Muscle of leg (tissue), 3 donors: ENCODE measurements at regions not wholly inside any gene's neighbourhood (a gene's known extent, or its start where the extent isn't known, plus 50 kb on each side); places are given as distances from the start of the nearest gene placed in this dataset.
"Not testable (repeated sequence)": the region's sequence is repeated elsewhere in the genome, so short reads cannot be mapped to it uniquely, and the experiment has no call there.

Experiments
- DNase-seq: peaks from one replicate; pipeline ENCODE4 v3.0.0; 2013
- H3K27ac ChIP-seq: one replicate; pipeline ENCODE4 v1.5.1; 2013; ENCODE audit warnings: mild to moderate bottlenecking, low read length, control low read depth
- H3K27me3 ChIP-seq: one replicate; pipeline ENCODE4 v1.6.1; 2013; ENCODE audit warnings: low read length; ENCODE audit not compliant: control insufficient read depth, insufficient read depth
- H3K36me3 ChIP-seq: one replicate; pipeline ENCODE4 v1.6.1; 2013; ENCODE audit warnings: low read length; ENCODE audit not compliant: control insufficient read depth, insufficient read depth
- H3K4me1 ChIP-seq: one replicate; pipeline ENCODE4 v1.6.1; 2013; ENCODE audit warnings: low read length; ENCODE audit not compliant: control insufficient read depth, insufficient read depth
- H3K4me3 ChIP-seq: one replicate; pipeline ENCODE4 v1.5.1; 2013; ENCODE audit warnings: low read length, control low read depth
- H3K9me3 ChIP-seq: replicated peaks from 2 replicates; pipeline ENCODE4 v1.6.1; 2013; ENCODE audit warnings: low read depth, low read length; ENCODE audit not compliant: control insufficient read depth
- WGBS: methylation state at CpG from one replicate; pipeline ENCODE4 v1.1.5; 2013; ENCODE audit warnings: missing lambda C conversion rate; ENCODE audit not compliant: insufficient coverage; 5-methylcytosine and 5-hydroxymethylcytosine counted together

- no peak overlapping the region for H3K27ac ChIP-seq
- DNase-seq, result no peak
- H3K4me1 ChIP-seq, result no peaks in the 10 kb centered on the region
- peaks cover 17% of the 10 kb centered on the region for H3K9me3 ChIP-seq
- no peaks in the 10 kb centered on the region for H3K36me3 ChIP-seq
- WGBS, result no CpG with 5 or more reads among the region's 1 CpG
- no peak overlapping the region for H3K4me3 ChIP-seq
- no peaks in the 10 kb centered on the region for H3K27me3 ChIP-seq
Observed at GRCh38 chr5:94102849-94103248, 361.4 kb upstream of the POU5F2 start.

GRCh38 chr5:94097384-94097783 lies 356.0 kb upstream of the POU5F2 start:
- H3K4me3 ChIP-seq, H3K36me3 ChIP-seq, H3K27ac ChIP-seq, DNase-seq, H3K27me3 ChIP-seq, H3K4me1 ChIP-seq: not testable (repeated sequence)
- H3K9me3 ChIP-seq, result peaks cover 17% of the 10 kb centered on the region
- WGBS, result 90% methylated on average over 2 of the region's 2 CpGs

- DNase-seq, result no peak
- Histone ChIP-seq H3K27ac (no peak overlapping the region), H3K4me3 (no peak overlapping the region), H3K9me3 (peaks cover 17% of the 10 kb centered on the region), H3K36me3 (no peaks in the 10 kb centered on the region), H3K4me1 (no peaks in the 10 kb centered on the region), H3K27me3 (no peaks in the 10 kb centered on the region)
- 100% methylated on average over 2 of the region's 4 CpGs for WGBS
Observed at GRCh38 chr5:94094793-94095441, 353.5 kb upstream of the POU5F2 start.

GRCh38 chr5:94093300-94093699 lies 351.9 kb upstream of the POU5F2 start:
- Histone ChIP-seq H3K9me3 (peaks cover 15% of the 10 kb centered on the region), H3K27ac (no peak overlapping the region), H3K27me3 (no peaks in the 10 kb centered on the region), H3K36me3 (no peaks in the 10 kb centered on the region), H3K4me3 (no peak overlapping the region), H3K4me1 (no peaks in the 10 kb centered on the region)
- no peak for DNase-seq

- H3K4me1 ChIP-seq, H3K27me3 ChIP-seq, H3K9me3 ChIP-seq, H3K36me3 ChIP-seq, H3K27ac ChIP-seq, H3K4me3 ChIP-seq, DNase-seq: not testable (repeated sequence)
- 93% methylated on average over 4 of the region's 8 CpGs for WGBS
Observed at GRCh38 chr5:94086635-94087034, 345.2 kb upstream of the POU5F2 start.

- Histone ChIP-seq H3K4me1 (no peaks in the 10 kb centered on the region), H3K27me3 (no peaks in the 10 kb centered on the region), H3K4me3 (no peak overlapping the region), H3K36me3 (no peaks in the 10 kb centered on the region), H3K27ac (no peak overlapping the region), H3K9me3 (no peaks in the 10 kb centered on the region)
- no CpG with 5 or more reads among the region's 2 CpGs for WGBS
- no peak for DNase-seq
Observed at GRCh38 chr5:94086194-94086593, 344.8 kb upstream of the POU5F2 start.

- no peaks in the 10 kb centered on the region for H3K36me3 ChIP-seq
- no peaks in the 10 kb centered on the region for H3K27me3 ChIP-seq
- no peak overlapping the region for H3K27ac ChIP-seq
- no peak for DNase-seq
- no peak overlapping the region for H3K4me3 ChIP-seq
- H3K4me1 ChIP-seq, result no peaks in the 10 kb centered on the region
- H3K9me3 ChIP-seq, result no peaks in the 10 kb centered on the region
Observed at GRCh38 chr5:94082405-94082804, 341.0 kb upstream of the POU5F2 start.

- H3K4me1 ChIP-seq, result no peaks in the 10 kb centered on the region
- H3K4me3 ChIP-seq, result no peak overlapping the region
- no peaks in the 10 kb centered on the region for H3K9me3 ChIP-seq
- no peaks in the 10 kb centered on the region for H3K27me3 ChIP-seq
- no peak for DNase-seq
- WGBS, result no CpG with 5 or more reads among the region's 1 CpG
- no peaks in the 10 kb centered on the region for H3K36me3 ChIP-seq
- no peak overlapping the region for H3K27ac ChIP-seq
Observed at GRCh38 chr5:94081088-94081487, 339.7 kb upstream of the POU5F2 start.

GRCh38 chr5:94080390-94080789 lies 339.0 kb upstream of the POU5F2 start:
- 88% methylated on average over 1 of the region's 3 CpGs for WGBS
- Histone ChIP-seq H3K9me3 (no peaks in the 10 kb centered on the region), H3K4me1 (no peaks in the 10 kb centered on the region), H3K27me3 (no peaks in the 10 kb centered on the region), H3K27ac (no peak overlapping the region), H3K36me3 (no peaks in the 10 kb centered on the region), H3K4me3 (no peak overlapping the region)
- no peak for DNase-seq

- Histone ChIP-seq H3K27ac (no peak overlapping the region), H3K4me3 (no peak overlapping the region), H3K4me1 (no peaks in the 10 kb centered on the region), H3K27me3 (no peaks in the 10 kb centered on the region), H3K9me3 (peaks cover 6% of the 10 kb centered on the region), H3K36me3 (no peaks in the 10 kb centered on the region)
- no CpG with 5 or more reads among the region's 3 CpGs for WGBS
- no peak for DNase-seq
Observed at GRCh38 chr5:94072116-94072515, 330.7 kb upstream of the POU5F2 start.
